SK-N-SH (cell line): ENCODE measurements at regions not wholly inside any gene's neighbourhood (a gene's known extent, or its start where the extent isn't known, plus 50 kb on each side); places are given as distances from the start of the nearest gene placed in this dataset.

Experiments
- CTCF ChIA-PET: fragments of 300-600, 350-600 bp; formaldehyde crosslinking; extraction: SDS; loops from one replicate; lab custom pipeline; 2021; lab: Yijun Ruan, JAX
- POLR2A ChIA-PET: fragments of 350-600 bp; sonication (Branson Sonifier 250); formaldehyde crosslinking; extraction: SDS; loops from one replicate; lab custom pipeline; 2020; ENCODE audit warnings: antibody characterized with exemption, inconsistent platforms; lab: Yijun Ruan, JAX
- DNase-seq: peaks from one replicate; pipeline ENCODE4 v3.0.0; 2012
- H2AFZ ChIP-seq: fragments of 200-600 bp; sonication (generic); 2 replicates; pipeline ENCODE4 v1.8.1; 2016; ENCODE audit warnings: antibody characterized with exemption, mild to moderate bottlenecking, low read depth
- H3F3A ChIP-seq: fragments of 200-600 bp; sonication (generic); replicated peaks from 2 replicates; pipeline ENCODE3; 2016; ENCODE audit warnings: antibody characterized with exemption, mild to moderate bottlenecking; ENCODE audit not compliant: insufficient read depth
- H3K27ac ChIP-seq, 2 experiments: fragments of 200-500 bp in 1 of 2; fragments of 200-600 bp in 1 of 2; sonication (Bioruptor generic) in 1 of 2; sonication (generic), shearing (Covaris generic) in 1 of 2; 2 replicates each; pipeline versions ENCODE4 v1.5.1 to v1.6.1; 2014 to 2016; ENCODE audit warnings: low read depth in 2 of 2, inconsistent platforms in 1 of 2, low read length in 1 of 2, mild to moderate bottlenecking in 1 of 2, mixed read lengths in 1 of 2
- H3K27me3 ChIP-seq: fragments of 200-600 bp; sonication (generic), shearing (Covaris generic); 2 replicates; pipeline ENCODE4 v1.6.1; 2016; ENCODE audit warnings: mixed run types; ENCODE audit not compliant: insufficient read depth
- H3K36me3 ChIP-seq, 2 experiments: fragments of 200-500 bp in 1 of 2; fragments of 200-600 bp in 1 of 2; sonication (Bioruptor generic) in 1 of 2; sonication (generic) in 1 of 2; replicated peaks in 1 of 2; 2 replicates each; pipeline versions ENCODE3 to v1.5.1; 2014 to 2016; ENCODE audit warnings: low read length in 1 of 2, mild to moderate bottlenecking in 1 of 2; ENCODE audit not compliant: insufficient read depth in 2 of 2, control insufficient read depth in 1 of 2
- H3K4me1 ChIP-seq, 2 experiments: fragments of 200-500 bp in 1 of 2; fragments of 200-600 bp in 1 of 2; sonication (Bioruptor generic) in 1 of 2; sonication (generic), shearing (Covaris generic) in 1 of 2; 2 replicates each; pipeline versions ENCODE4 v1.5.1 to v1.6.1; 2014 to 2016; ENCODE audit warnings: low read depth in 1 of 2, low read length in 1 of 2, mixed run types in 1 of 2; ENCODE audit not compliant: insufficient read depth in 2 of 2, control insufficient read depth in 1 of 2
- H3K4me2 ChIP-seq: fragments of 200-600 bp; sonication (generic), shearing (Covaris generic); 2 replicates; pipeline ENCODE4 v1.6.1; 2017; ENCODE audit warnings: mixed run types
- H3K4me3 ChIP-seq, 2 experiments: fragments of 200-500 bp in 1 of 2; fragments of 200-600 bp in 1 of 2; sonication (Bioruptor generic) in 1 of 2; sonication (generic), shearing (Covaris generic) in 1 of 2; 2 replicates each; pipeline versions ENCODE4 v1.5.1 to v1.8.1; 2014 to 2016; ENCODE audit warnings: low read depth in 2 of 2, inconsistent platforms in 1 of 2, low read length in 1 of 2, mild to moderate bottlenecking in 1 of 2, mixed read lengths in 1 of 2, moderate library complexity in 1 of 2
- H3K79me2 ChIP-seq: fragments of 200-600 bp; sonication (generic); 2 replicates; pipeline ENCODE4 v1.8.1; 2017; ENCODE audit warnings: mild to moderate bottlenecking; ENCODE audit not compliant: insufficient read depth
- H3K9ac ChIP-seq: fragments of 200-600 bp; sonication (generic); 2 replicates; pipeline ENCODE4 v1.6.1; 2017; ENCODE audit warnings: mixed run types
- H3K9me2 ChIP-seq: fragments of 200-600 bp; sonication (generic); 2 replicates; pipeline ENCODE4 v1.6.1; 2017; ENCODE audit warnings: mixed run types
- H3K9me3 ChIP-seq: fragments of 200-600 bp; sonication (generic); 2 replicates; pipeline ENCODE4 v1.6.1; 2017; ENCODE audit warnings: mixed run types, mild to moderate bottlenecking, moderate library complexity
- H4K20me1 ChIP-seq: fragments of 200-600 bp; sonication (generic); 2 replicates; pipeline ENCODE4 v1.6.1; 2017; ENCODE audit warnings: mild to moderate bottlenecking, mixed run types; ENCODE audit not compliant: insufficient read depth
- EZH2phosphoT487 ChIP-seq: fragments of 200-600 bp; sonication (generic); IDR thresholded peaks from 2 replicates; pipeline ENCODE4 v1.6.1; 2017; ENCODE audit warnings: low read depth, mixed run types, mild to moderate bottlenecking, antibody characterized with exemption, moderate library complexity, borderline replicate concordance
- FOSL2 ChIP-seq: IDR thresholded peaks from 2 replicates; pipeline ENCODE4 v1.4.0; 2012; ENCODE audit warnings: low read depth, mild to moderate bottlenecking, moderate library complexity, borderline replicate concordance
- FOXJ3 ChIP-seq: sonication (generic); formaldehyde crosslinking; IDR thresholded peaks from 2 replicates; pipeline ENCODE4 v1.5.1; 2020; ENCODE audit warnings: mild to moderate bottlenecking, missing genetic modification reagents
- GABPA ChIP-seq: IDR thresholded peaks from 2 replicates; pipeline ENCODE4 v1.4.0; 2012; ENCODE audit warnings: low read depth, mild to moderate bottlenecking
- POLR2AphosphoS5 ChIP-seq: IDR thresholded peaks from 2 replicates; pipeline ENCODE4 v1.6.1; 2012; ENCODE audit warnings: low read depth, low read length
- RAD21 ChIP-seq: IDR thresholded peaks from 2 replicates; pipeline ENCODE4 v1.6.1; 2012; ENCODE audit warnings: mild to moderate bottlenecking, low read length
- RCOR1 ChIP-seq: fragments of 150-350 bp; IDR thresholded peaks from 2 replicates; pipeline ENCODE4 v1.6.1; 2017; ENCODE audit warnings: antibody characterized with exemption, low read length
- RFX5 ChIP-seq: IDR thresholded peaks from 2 replicates; pipeline ENCODE4 v1.6.1; 2012; ENCODE audit warnings: mild to moderate bottlenecking, improper control_type of control experiment, low read length
- SIN3A ChIP-seq: IDR thresholded peaks from 2 replicates; pipeline ENCODE4 v1.6.1; 2012; ENCODE audit warnings: low read depth, mild to moderate bottlenecking, low read length, moderate library complexity, borderline replicate concordance
- TEAD4 ChIP-seq: IDR thresholded peaks from 2 replicates; pipeline ENCODE4 v1.4.0; 2012; ENCODE audit warnings: mild to moderate bottlenecking, borderline replicate concordance; ENCODE audit not compliant: insufficient read depth
- YY1 ChIP-seq: IDR thresholded peaks from 2 replicates; pipeline ENCODE4 v1.4.0; 2012; ENCODE audit warnings: low read depth, mild to moderate bottlenecking
- WGBS: methylation state at CpG from one replicate; pipeline ENCODE4 v1.1.6; 2017; ENCODE audit warnings: low lambda C conversion rate; 5-methylcytosine and 5-hydroxymethylcytosine counted together
- TF ChIP-seq, protein P1 (sequence below): fragments of 200-600 bp; sonication (generic); IDR thresholded peaks from 2 replicates; pipeline ENCODE4 v1.6.1; 2017; ENCODE audit warnings: antibody characterized with exemption, mild to moderate bottlenecking, moderate library complexity
- TF ChIP-seq, protein P2 (sequence below): IDR thresholded peaks from 2 replicates; pipeline ENCODE4 v1.4.0; 2012; ENCODE audit warnings: low read depth

DNA sequence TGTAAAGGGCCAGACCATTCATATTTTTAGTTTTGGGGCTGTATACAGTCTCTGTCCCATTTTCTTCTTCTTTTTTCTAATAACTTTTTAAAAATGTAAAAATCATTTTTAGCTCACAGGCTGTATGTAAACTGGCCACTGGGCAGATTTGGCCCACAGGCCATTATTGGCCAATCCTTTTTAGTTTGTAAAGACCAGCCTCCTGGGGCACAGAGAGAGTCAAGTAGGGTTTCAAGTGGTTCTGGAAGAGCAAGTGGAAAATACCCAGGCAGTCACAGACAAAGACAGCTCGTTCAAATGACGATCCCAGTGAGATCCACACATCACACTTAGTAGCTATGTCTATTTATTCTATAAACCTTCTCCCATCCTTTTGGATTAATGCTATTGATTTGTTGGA lies 150.2 kb upstream of the ARHGAP20 start:
- Histone ChIP-seq H3K9me3 (no peaks in the 10 kb centered on the region), H3K4me3 (no peak overlapping the region), H4K20me1 (no peaks in the 10 kb centered on the region), H3K27me3 (no peaks in the 10 kb centered on the region), H3K36me3 (no peaks in the 10 kb centered on the region), H3K4me1 (peaks cover 7 to 8% of the 10 kb centered on the region in 2 experiments; a peak in 2 of 4 replicates), H3K27ac (no peak overlapping the region), H3F3A (peaks cover 3% of the 10 kb centered on the region), H3K9ac (no peak overlapping the region), H2AFZ (no peak overlapping the region), H3K79me2 (no peaks in the 10 kb centered on the region), H3K4me2 (no peak overlapping the region), H3K9me2 (no peaks in the 10 kb centered on the region)
- WGBS, result 73% methylated on average over 2 of the region's 2 CpGs
- no peak for DNase-seq
- ChIA-PET POLR2A (no interaction called here), CTCF (interaction anchor here (1.2 kb wide), 1 partner anchor 23 kb away, joined by 4 read pairs; no protein-coding TSS in a partner anchor)
- TF ChIP-seq YY1 (no peak), RCOR1 (no peak), GABPA (no peak), RFX5 (no peak), SIN3A (no peak), TEAD4 (no peak), RAD21 (no peak), EZH2phosphoT487 (no peak)
- TF ChIP-seq, protein P1, sequence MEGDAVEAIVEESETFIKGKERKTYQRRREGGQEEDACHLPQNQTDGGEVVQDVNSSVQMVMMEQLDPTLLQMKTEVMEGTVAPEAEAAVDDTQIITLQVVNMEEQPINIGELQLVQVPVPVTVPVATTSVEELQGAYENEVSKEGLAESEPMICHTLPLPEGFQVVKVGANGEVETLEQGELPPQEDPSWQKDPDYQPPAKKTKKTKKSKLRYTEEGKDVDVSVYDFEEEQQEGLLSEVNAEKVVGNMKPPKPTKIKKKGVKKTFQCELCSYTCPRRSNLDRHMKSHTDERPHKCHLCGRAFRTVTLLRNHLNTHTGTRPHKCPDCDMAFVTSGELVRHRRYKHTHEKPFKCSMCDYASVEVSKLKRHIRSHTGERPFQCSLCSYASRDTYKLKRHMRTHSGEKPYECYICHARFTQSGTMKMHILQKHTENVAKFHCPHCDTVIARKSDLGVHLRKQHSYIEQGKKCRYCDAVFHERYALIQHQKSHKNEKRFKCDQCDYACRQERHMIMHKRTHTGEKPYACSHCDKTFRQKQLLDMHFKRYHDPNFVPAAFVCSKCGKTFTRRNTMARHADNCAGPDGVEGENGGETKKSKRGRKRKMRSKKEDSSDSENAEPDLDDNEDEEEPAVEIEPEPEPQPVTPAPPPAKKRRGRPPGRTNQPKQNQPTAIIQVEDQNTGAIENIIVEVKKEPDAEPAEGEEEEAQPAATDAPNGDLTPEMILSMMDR, result no peak
- TF ChIP-seq, protein P2, sequence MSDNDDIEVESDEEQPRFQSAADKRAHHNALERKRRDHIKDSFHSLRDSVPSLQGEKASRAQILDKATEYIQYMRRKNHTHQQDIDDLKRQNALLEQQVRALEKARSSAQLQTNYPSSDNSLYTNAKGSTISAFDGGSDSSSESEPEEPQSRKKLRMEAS, result no peak

- H3F3A ChIP-seq, result peaks cover 5% of the 10 kb centered on the region
- DNase-seq, result no peak
- H3K9ac ChIP-seq, result no peak overlapping the region
- 65% methylated on average over 3 of the region's 3 CpGs for WGBS
- ChIA-PET POLR2A (no interaction called here), CTCF (interaction anchor here (0.6 to 1.9 kb wide), 2 partner anchors 16 to 877 kb away, joined by 3 to 5 read pairs; no protein-coding TSS in a partner anchor)
- H2AFZ ChIP-seq, result no peak overlapping the region
- no peaks in the 10 kb centered on the region for H3K9me3 ChIP-seq
- no peak overlapping the region for H3K4me3 ChIP-seq
- H3K4me1 ChIP-seq, result peaks cover 2 to 7% of the 10 kb centered on the region in 2 experiments; a peak in 2 of 4 replicates
- no peaks in the 10 kb centered on the region for H3K36me3 ChIP-seq
- no peaks in the 10 kb centered on the region for H3K9me2 ChIP-seq
- no peaks in the 10 kb centered on the region for H3K27me3 ChIP-seq
- TF ChIP-seq FOXJ3 (CRISPR knock-in tag) (no peak), FOSL2 (no peak), YY1 (no peak), POLR2AphosphoS5 (no peak)
- H3K4me2 ChIP-seq, result no peak overlapping the region
- H4K20me1 ChIP-seq, result no peaks in the 10 kb centered on the region
- H3K79me2 ChIP-seq, result no peaks in the 10 kb centered on the region
- H3K27ac ChIP-seq, result no peak overlapping the region
Observed at GRCh38 chr11:110860461-110860860, 148.2 kb upstream of the ARHGAP20 start.
